Gastroesophageal sphincter (tissue), 3 donors: ENCODE measurements at regions not wholly inside any gene's neighbourhood (a gene's known extent, or its start where the extent isn't known, plus 50 kb on each side); places are given as distances from the start of the nearest gene placed in this dataset.
"Not testable (repeated sequence)": the region's sequence is repeated elsewhere in the genome, so short reads cannot be mapped to it uniquely, and the experiment has no call there.

Experiments
- CTCF ChIP-seq, 4 experiments: fragments of 200-600 bp in 2 of 4; fragments of 450-650 bp in 2 of 4; sonication (generic) in 1 of 4; IDR thresholded peaks; one replicate each; pipeline ENCODE4 v1.5.1; 2017 to 2019; ENCODE audit warnings: antibody characterized with exemption in 4 of 4, mild to moderate bottlenecking in 2 of 4, moderate library complexity in 2 of 4
- EP300 ChIP-seq: sonication (generic); formaldehyde crosslinking; IDR thresholded peaks from one replicate; pipeline ENCODE4 v1.6.1; 2017; ENCODE audit warnings: antibody characterized with exemption, mild to moderate bottlenecking
- POLR2A ChIP-seq, 2 donors: fragments of 450-650 bp; IDR thresholded peaks; one replicate each; pipeline ENCODE4 v1.6.1; 2017; ENCODE audit warnings: antibody characterized with exemption in 2 of 2, mild to moderate bottlenecking in 2 of 2, moderate library complexity in 1 of 2
- POLR2AphosphoS5 ChIP-seq: sonication (generic); formaldehyde crosslinking; IDR thresholded peaks from one replicate; pipeline ENCODE4 v1.6.1; 2017; ENCODE audit warnings: antibody characterized with exemption

GRCh38 chr16:33770478-33770877, 311.1 kb downstream of the TP53TG3F start:
- not testable (repeated sequence) for TF ChIP-seq CTCF (IDR thresholded peaks at IDR 0.05); EP300; POLR2A (IDR thresholded peaks at IDR 0.05); POLR2AphosphoS5
